IMR-90 (cell line): ENCODE measurements at regions not wholly inside any gene's neighbourhood (a gene's known extent, or its start where the extent isn't known, plus 50 kb on each side); places are given as distances from the start of the nearest gene placed in this dataset.

Experiments
- ATAC-seq: fragments of 200-7000 bp; cut with Tn5 transposase; 2 replicates; pipeline ENCODE4 v1.9.1; 2020; ENCODE audit warnings: low read depth, mild to moderate bottlenecking, moderate library complexity
- BruUV-seq: library from RNA; stranded (reverse); fragments of 400-500 nt; replicated peaks from 2 replicates; lab custom pipeline; 2021; lab: Mats Ljungman, UMichigan
- CTCF ChIA-PET: fragments of 300-600 bp; formaldehyde crosslinking; extraction: SDS; loops from one replicate; lab custom pipeline; 2021; ENCODE audit warnings: antibody characterized with exemption; lab: Yijun Ruan, JAX
- POLR2A ChIA-PET: fragments of 300-600 bp; sonication (Branson Sonifier 250); formaldehyde crosslinking; loops from one replicate; lab custom pipeline; 2022; ENCODE audit warnings: antibody characterized with exemption; ENCODE audit not compliant: unreplicated experiment; lab: Charles Lee
- DNase-seq: peaks from one replicate; pipeline ENCODE4 v3.0.0; 2013
- H2AFZ ChIP-seq: replicated peaks from 2 replicates; pipeline ENCODE3; 2013; ENCODE audit warnings: low read length, mild to moderate bottlenecking; ENCODE audit not compliant: poor library complexity
- H2AK5ac ChIP-seq: 2 replicates; pipeline ENCODE4 v1.6.1; 2013; ENCODE audit warnings: low read depth, low read length, inconsistent platforms
- H2AK9ac ChIP-seq: replicated peaks from 2 replicates; pipeline ENCODE3; 2013; ENCODE audit warnings: mild to moderate bottlenecking, low read depth, low read length, moderate library complexity; ENCODE audit not compliant: poor library complexity
- H2BK120ac ChIP-seq: 2 replicates; pipeline ENCODE4 v1.6.1; 2013; ENCODE audit warnings: low read depth, low read length, inconsistent platforms
- H2BK15ac ChIP-seq: 3 replicates; pipeline ENCODE4 v1.6.1; 2013; ENCODE audit warnings: low read depth, low read length, inconsistent platforms
- H2BK20ac ChIP-seq: 2 replicates; pipeline ENCODE4 v1.6.1; 2013; ENCODE audit warnings: low read depth, mild to moderate bottlenecking, inconsistent platforms, low read length, moderate library complexity
- H2BK5ac ChIP-seq: 2 replicates; pipeline ENCODE4 v1.6.1; 2013; ENCODE audit warnings: mild to moderate bottlenecking, low read depth, low read length, inconsistent platforms; ENCODE audit not compliant: poor library complexity, severe bottlenecking
- H3K14ac ChIP-seq: replicated peaks from 2 replicates; pipeline ENCODE4 v1.6.1; 2013; ENCODE audit warnings: low read depth, low read length, inconsistent platforms
- H3K18ac ChIP-seq: 2 replicates; pipeline ENCODE4 v1.6.1; 2013; ENCODE audit warnings: low read depth, low read length, control low read depth
- H3K23ac ChIP-seq: 2 replicates; pipeline ENCODE4 v1.6.1; 2013; ENCODE audit warnings: low read depth, low read length, inconsistent platforms
- H3K27ac ChIP-seq: 2 replicates; pipeline ENCODE4 v1.5.1; 2013; ENCODE audit warnings: mild to moderate bottlenecking, control low read depth, low read length; ENCODE audit not compliant: insufficient read depth
- H3K27me3 ChIP-seq: 2 replicates; pipeline ENCODE4 v1.6.1; 2013; ENCODE audit warnings: low read length; ENCODE audit not compliant: control insufficient read depth, insufficient read depth
- H3K36me3 ChIP-seq: 2 replicates; pipeline ENCODE4 v1.6.1; 2013; ENCODE audit warnings: low read length, mixed read lengths; ENCODE audit not compliant: control insufficient read depth, insufficient read depth
- H3K4ac ChIP-seq: 2 replicates; pipeline ENCODE4 v1.6.1; 2013; ENCODE audit warnings: low read depth, low read length, inconsistent platforms
- H3K4me1 ChIP-seq: 2 replicates; pipeline ENCODE4 v1.6.1; 2013; ENCODE audit warnings: low read length, mixed read lengths; ENCODE audit not compliant: control insufficient read depth, insufficient read depth
- H3K4me2 ChIP-seq: 2 replicates; pipeline ENCODE4 v1.6.1; 2013; ENCODE audit warnings: low read depth, mild to moderate bottlenecking, control low read depth, low read length, moderate library complexity
- H3K4me3 ChIP-seq: 2 replicates; pipeline ENCODE4 v1.5.1; 2013; ENCODE audit warnings: low read depth, mild to moderate bottlenecking, control low read depth, low read length, moderate library complexity; ENCODE audit not compliant: insufficient read depth
- H3K56ac ChIP-seq: 2 replicates; pipeline ENCODE4 v1.6.1; 2013; ENCODE audit warnings: low read length, inconsistent platforms; ENCODE audit not compliant: insufficient read depth; ENCODE audit errors: extremely low read depth
- H3K79me1 ChIP-seq, 2 experiments: 2 replicates each; pipeline ENCODE4 v1.6.1; 2013; ENCODE audit warnings: low read length in 2 of 2, inconsistent platforms in 1 of 2, low read depth in 1 of 2
- H3K9ac ChIP-seq: 2 replicates; pipeline ENCODE4 v1.6.1; 2013; ENCODE audit warnings: low read depth, low read length, control low read depth
- H3K9me1 ChIP-seq: 2 replicates; pipeline ENCODE4 v1.6.1; 2013; ENCODE audit warnings: low read length, inconsistent platforms; ENCODE audit not compliant: insufficient read depth
- H3K9me3 ChIP-seq: 2 replicates; pipeline ENCODE4 v1.6.1; 2013; ENCODE audit warnings: low read length; ENCODE audit not compliant: control insufficient read depth, insufficient read depth
- H4K20me1 ChIP-seq: 2 replicates; pipeline ENCODE4 v1.6.1; 2013; ENCODE audit warnings: low read length, inconsistent platforms; ENCODE audit not compliant: insufficient read depth
- H4K5ac ChIP-seq: 2 replicates; pipeline ENCODE4 v1.6.1; 2013; ENCODE audit warnings: mild to moderate bottlenecking, low read depth, low read length, control low read depth
- H4K8ac ChIP-seq, 2 experiments: 2 replicates each; pipeline ENCODE4 v1.6.1; 2013; ENCODE audit warnings: low read depth in 2 of 2, low read length in 2 of 2, control low read depth in 1 of 2, inconsistent platforms in 1 of 2
- H4K91ac ChIP-seq: 2 replicates; pipeline ENCODE4 v1.6.1; 2013; ENCODE audit warnings: low read depth, low read length, inconsistent platforms; ENCODE audit not compliant: insufficient read depth
- CEBPB ChIP-seq: IDR thresholded peaks from 2 replicates; pipeline ENCODE4 v1.6.1; 2012; ENCODE audit warnings: low read depth, low read length, improper control_type of control experiment
- FOS ChIP-seq: fragments of 150-350 bp; IDR thresholded peaks from 2 replicates; pipeline ENCODE4 v1.6.1; 2016; ENCODE audit warnings: low read depth, low read length
- RFX5 ChIP-seq: IDR thresholded peaks from 2 replicates; pipeline ENCODE4 v1.8.0; 2012; ENCODE audit warnings: low read depth, mild to moderate bottlenecking, low read length, moderate library complexity
- WGBS, 2 experiments: methylation state at CpG; one replicate each; pipeline versions ENCODE4 v1.1.5 to v1.1.7; 2013; ENCODE audit warnings: missing lambda C conversion rate in 2 of 2; ENCODE audit not compliant: insufficient read length in 1 of 2; ENCODE audit errors: extremely low coverage in 2 of 2; 5-methylcytosine and 5-hydroxymethylcytosine counted together
- dilution Hi-C: fragments of 300-500 bp; cut with HindIII; formaldehyde crosslinking; loops from one replicate; pipeline ENCODE4 v1.14.3; 2018; ENCODE audit warnings: low sequenced_read_pairs; ENCODE audit not compliant: unreplicated experiment
- in situ Hi-C: fragments of 300-500 bp; cut with MboI; formaldehyde crosslinking; loops from 3 replicates; pipeline ENCODE4 v1.14.3; 2019; ENCODE audit warnings: low sequenced_read_pairs, inconsistent platforms, mixed read lengths
- intact Hi-C: fragments of 100-400 bp; cut with micrococcal nuclease; formaldehyde crosslinking; loops from 2 replicates; pipeline ENCODE4 v1.10.0; 2022
- TF ChIP-seq, protein P1 (sequence below): fragments of 150-350 bp; IDR thresholded peaks from 2 replicates; pipeline ENCODE4 v1.6.1; 2017; ENCODE audit warnings: mild to moderate bottlenecking, antibody characterized with exemption, low read length, low read depth

DNA sequence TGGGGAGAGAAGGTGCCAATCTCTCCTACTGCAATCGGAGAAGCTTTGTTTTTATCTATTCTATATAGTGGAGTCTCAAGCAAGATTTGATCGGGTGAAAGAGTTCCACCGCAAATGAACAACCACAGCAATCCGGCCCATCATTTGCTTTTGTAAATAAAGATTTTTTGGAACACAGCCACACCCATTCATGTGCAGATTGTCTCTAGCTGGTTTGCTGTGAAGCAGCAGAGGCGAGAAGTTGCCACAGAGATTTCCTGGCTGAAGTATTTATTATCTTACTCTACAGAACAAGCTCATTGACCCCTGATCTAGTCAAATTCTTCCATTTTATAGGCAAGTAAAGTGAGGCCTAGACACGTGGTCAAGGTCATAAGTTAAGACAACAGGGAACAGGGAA, 195.5 kb upstream of the TNRC6C start:
- CTCF ChIA-PET, result no interaction called here
- H2BK120ac ChIP-seq, result no peak overlapping the region
- no peak overlapping the region for H4K91ac ChIP-seq
- no peak for DNase-seq
- H3K23ac ChIP-seq, result no peak overlapping the region
- in situ Hi-C loops, result no loop called here
- H4K8ac ChIP-seq, result no peak overlapping the region
- BruUV-seq, result no TSS peak
- no peak overlapping the region for H3K18ac ChIP-seq
- dilution Hi-C loops, result no loop called here
- no peak overlapping the region for H2AK5ac ChIP-seq
- no peaks in the 10 kb centered on the region for H3K79me1 ChIP-seq
- H3K9me1 ChIP-seq, result no peaks in the 10 kb centered on the region
- H3K27me3 ChIP-seq, result peaks cover 20% of the 10 kb centered on the region
- no peaks in the 10 kb centered on the region for H3K4me1 ChIP-seq
- no peak for ATAC-seq
- WGBS, 2 experiments, result no CpG with 5 or more reads among the region's 6 CpGs
- H2BK20ac ChIP-seq, result no peak overlapping the region
- no peak overlapping the region for H3K4ac ChIP-seq
- no peak overlapping the region for H4K5ac ChIP-seq
- POLR2A ChIA-PET, result no interaction called here
- no peak overlapping the region for H3K4me2 ChIP-seq
- H3K4me3 ChIP-seq, result no peak overlapping the region
- H3K9ac ChIP-seq, result no peak overlapping the region
- TF ChIP-seq CEBPB (no peak), RFX5 (no peak), FOS (no peak)
- TF ChIP-seq, protein P1, sequence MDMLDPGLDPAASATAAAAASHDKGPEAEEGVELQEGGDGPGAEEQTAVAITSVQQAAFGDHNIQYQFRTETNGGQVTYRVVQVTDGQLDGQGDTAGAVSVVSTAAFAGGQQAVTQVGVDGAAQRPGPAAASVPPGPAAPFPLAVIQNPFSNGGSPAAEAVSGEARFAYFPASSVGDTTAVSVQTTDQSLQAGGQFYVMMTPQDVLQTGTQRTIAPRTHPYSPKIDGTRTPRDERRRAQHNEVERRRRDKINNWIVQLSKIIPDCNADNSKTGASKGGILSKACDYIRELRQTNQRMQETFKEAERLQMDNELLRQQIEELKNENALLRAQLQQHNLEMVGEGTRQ, result no peak
- no peak overlapping the region for H3K27ac ChIP-seq
- no peak overlapping the region for H3K14ac ChIP-seq
- no peak overlapping the region for H2AK9ac ChIP-seq
- no peak overlapping the region for H3K56ac ChIP-seq
- intact Hi-C loops, result no loop called here
- no peak overlapping the region for H2BK15ac ChIP-seq
- H2AFZ ChIP-seq, result no peak overlapping the region
- H4K20me1 ChIP-seq, result no peaks in the 10 kb centered on the region
- no peak overlapping the region for H2BK5ac ChIP-seq
- no peaks in the 10 kb centered on the region for H3K36me3 ChIP-seq
- no peaks in the 10 kb centered on the region for H3K9me3 ChIP-seq
